ENCODE measurements at regions not wholly inside any gene's neighbourhood (a gene's known extent, or its start where the extent isn't known, plus 50 kb on each side); places are given as distances from the start of the nearest gene placed in this dataset.

DNA sequence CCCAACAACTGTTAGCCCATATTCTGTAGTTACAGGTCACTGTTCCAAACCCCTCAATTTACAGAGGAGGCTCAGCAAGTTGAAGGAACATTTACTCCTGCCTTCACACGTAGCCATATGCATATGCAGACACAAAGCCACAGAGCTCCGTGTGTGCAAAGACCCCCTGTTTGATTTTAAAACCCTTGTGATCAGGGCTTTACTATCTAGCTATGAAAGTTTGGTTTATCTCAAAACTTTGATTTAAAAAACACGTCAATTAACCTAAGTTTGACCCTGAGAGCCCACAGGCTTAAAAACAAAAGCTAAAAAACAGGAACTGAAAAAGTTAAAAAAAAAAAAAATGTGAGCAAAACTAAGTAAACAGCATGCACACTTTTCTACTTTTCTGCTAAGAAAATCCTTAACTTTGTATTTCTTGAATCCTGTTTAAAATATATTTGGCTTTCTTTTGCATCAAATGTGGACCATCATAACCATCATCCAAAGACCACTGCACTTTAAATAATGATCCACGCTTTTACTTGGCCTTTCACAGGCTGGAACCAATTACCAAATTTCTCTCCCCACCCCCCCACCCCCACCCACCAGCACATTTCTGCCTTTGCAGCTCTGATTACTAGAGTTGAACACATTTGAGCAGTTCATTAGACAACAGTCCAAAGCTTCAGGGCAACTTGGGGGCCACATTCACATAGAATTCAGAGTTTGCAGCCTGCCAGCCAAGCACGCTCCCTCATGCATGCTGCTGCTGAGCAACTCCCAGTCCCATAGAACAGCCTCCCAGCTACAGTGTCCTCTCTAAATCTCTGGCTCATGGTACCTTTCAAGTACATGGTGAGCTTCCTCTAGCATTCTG lies 128.8 kb upstream of the MAP3K1 start:
- H3K9me3 ChIP-seq (replicated peaks), result no peaks in the 10 kb centered on the region
- no peak overlapping the region for H3K27ac ChIP-seq
- DNase-seq (ENCODE audit: low read depth in 1 of 2, low spot score in 2 of 2), result no peak
- H3K4me3 ChIP-seq, result no peak overlapping the region
- H3K36me3 ChIP-seq, result no peaks in the 10 kb centered on the region
- H3K4me1 ChIP-seq (replicated peaks), result no peaks in the 10 kb centered on the region
- H3K27me3 ChIP-seq (replicated peaks), result no peaks in the 10 kb centered on the region

GRCh38 chr5:56685503-56686217 lies 129.7 kb upstream of the MAP3K1 start:
- no peaks in the 10 kb centered on the region for H3K36me3 ChIP-seq
- DNase-seq (ENCODE audit: low read depth in 1 of 2, low spot score in 2 of 2), result no peak
- no peak overlapping the region for H3K27ac ChIP-seq
- H3K4me1 ChIP-seq (replicated peaks), result no peaks in the 10 kb centered on the region
- H3K9me3 ChIP-seq (replicated peaks), result no peaks in the 10 kb centered on the region
- H3K4me3 ChIP-seq, result no peak overlapping the region
- H3K27me3 ChIP-seq (replicated peaks), result no peaks in the 10 kb centered on the region

DNA sequence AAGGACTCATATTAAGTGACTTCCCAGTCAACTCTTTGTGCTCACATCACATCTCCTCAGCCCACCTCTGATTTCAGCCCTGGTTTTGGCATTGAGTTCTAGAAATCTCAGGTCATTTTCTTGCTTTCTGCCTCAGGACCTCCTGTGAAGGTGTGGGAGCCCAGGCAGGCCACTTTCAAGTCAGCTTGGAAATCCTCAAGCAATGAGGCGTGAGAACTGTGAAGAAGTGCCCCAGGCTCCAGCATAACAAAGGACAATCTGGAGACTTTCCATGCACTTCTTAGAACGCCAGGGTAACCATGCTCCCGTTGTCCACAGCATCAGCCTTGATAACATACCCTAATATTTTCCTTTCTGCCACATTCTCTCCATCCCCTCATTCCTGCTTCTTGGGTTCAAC lies 131.2 kb upstream of the MAP3K1 start:
- no peak overlapping the region for H3K27ac ChIP-seq
- no peaks in the 10 kb centered on the region for H3K27me3 ChIP-seq (replicated peaks)
- H3K4me3 ChIP-seq, result no peak overlapping the region
- no peak for DNase-seq (ENCODE audit: low read depth in 1 of 2, low spot score in 2 of 2)
- no peaks in the 10 kb centered on the region for H3K36me3 ChIP-seq
- no peaks in the 10 kb centered on the region for H3K4me1 ChIP-seq (replicated peaks)
- no peaks in the 10 kb centered on the region for H3K9me3 ChIP-seq (replicated peaks)

- H3K4me3 ChIP-seq, result no peak overlapping the region
- DNase-seq (ENCODE audit: low read depth in 1 of 2, low spot score in 2 of 2), result no peak
- no peak overlapping the region for H3K27ac ChIP-seq
- no peaks in the 10 kb centered on the region for H3K36me3 ChIP-seq
- H3K4me1 ChIP-seq (replicated peaks), result no peaks in the 10 kb centered on the region
- no peaks in the 10 kb centered on the region for H3K9me3 ChIP-seq (replicated peaks)
- no peaks in the 10 kb centered on the region for H3K27me3 ChIP-seq (replicated peaks)
These were observed 131.6 kb upstream of the MAP3K1 start for GRCh38 chr5:56683733-56684132.

DNA sequence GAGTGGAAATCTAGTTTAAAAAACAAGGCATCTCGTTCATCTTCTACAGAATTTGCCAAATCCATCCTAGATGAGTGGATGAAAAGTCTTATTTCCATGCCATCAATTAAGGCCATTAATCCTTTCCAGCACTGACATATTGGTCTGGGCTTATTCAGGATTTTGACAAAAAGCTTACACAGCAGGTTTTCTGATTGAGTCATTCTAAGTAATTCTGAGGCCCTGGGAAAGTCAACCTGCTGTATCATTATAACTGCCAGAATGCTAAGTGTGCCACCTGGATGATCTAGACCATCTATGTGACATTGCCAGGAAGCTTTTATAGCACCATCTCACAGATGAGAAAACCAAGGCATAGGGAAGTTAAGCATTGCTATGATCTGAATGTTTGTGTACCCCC lies 132.1 kb upstream of the MAP3K1 start:
- no peak overlapping the region for H3K4me3 ChIP-seq
- H3K4me1 ChIP-seq (replicated peaks), result no peaks in the 10 kb centered on the region
- no peaks in the 10 kb centered on the region for H3K36me3 ChIP-seq
- no peaks in the 10 kb centered on the region for H3K27me3 ChIP-seq (replicated peaks)
- H3K9me3 ChIP-seq (replicated peaks), result no peaks in the 10 kb centered on the region
- no peak for DNase-seq (ENCODE audit: low read depth in 1 of 2, low spot score in 2 of 2)
- no peak overlapping the region for H3K27ac ChIP-seq

DNA sequence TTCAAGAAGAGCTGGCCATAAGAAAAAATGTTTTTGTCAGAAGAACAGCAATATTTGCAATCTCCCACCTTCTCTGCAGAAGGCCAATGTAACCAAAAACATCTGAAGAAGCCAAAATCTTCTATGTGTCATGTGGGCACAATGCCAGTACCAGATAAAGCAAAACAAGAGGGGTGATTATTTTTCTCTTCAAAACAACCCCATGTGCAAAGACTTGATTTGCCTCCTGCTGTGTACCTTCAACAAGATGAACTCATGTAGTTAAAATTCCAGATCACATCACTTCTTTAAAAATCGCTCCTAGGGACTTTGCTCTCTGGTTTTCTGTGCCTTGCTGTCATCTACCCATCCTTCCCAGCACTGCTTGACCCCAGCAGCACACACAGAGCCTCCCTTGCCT lies 134.0 kb upstream of the MAP3K1 start:
- Histone ChIP-seq H3K27me3 (replicated peaks) (no peaks in the 10 kb centered on the region), H3K4me1 (replicated peaks) (no peaks in the 10 kb centered on the region), H3K27ac (no peak overlapping the region), H3K4me3 (no peak overlapping the region), H3K36me3 (no peaks in the 10 kb centered on the region), H3K9me3 (replicated peaks) (no peaks in the 10 kb centered on the region)
- DNase-seq (ENCODE audit: low read depth in 1 of 2, low spot score in 2 of 2), result no peak

DNA sequence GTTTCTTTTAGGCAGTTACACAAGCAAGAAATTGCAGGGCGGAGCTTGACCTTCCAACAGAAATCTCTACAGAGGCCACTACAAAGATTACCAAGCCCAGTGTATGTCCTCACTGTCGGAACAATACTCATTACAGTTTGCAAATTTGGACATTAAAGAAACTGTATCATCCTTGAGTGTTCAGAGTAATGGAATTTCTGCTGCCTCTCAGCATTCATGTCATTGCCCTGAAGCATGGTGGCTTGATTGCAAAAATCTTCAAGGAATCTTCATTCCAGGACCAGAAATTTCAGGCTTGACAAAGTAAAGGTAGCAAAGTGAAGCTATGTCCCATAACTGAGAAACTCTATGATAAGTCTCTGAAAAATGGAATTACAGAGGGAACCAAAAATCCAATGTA lies 134.6 kb upstream of the MAP3K1 start:
- H3K27me3 ChIP-seq (replicated peaks), result no peaks in the 10 kb centered on the region
- H3K9me3 ChIP-seq (replicated peaks), result no peaks in the 10 kb centered on the region
- DNase-seq (ENCODE audit: low read depth in 1 of 2, low spot score in 2 of 2), result no peak
- H3K4me1 ChIP-seq (replicated peaks), result no peaks in the 10 kb centered on the region
- H3K36me3 ChIP-seq, result no peaks in the 10 kb centered on the region
- no peak overlapping the region for H3K27ac ChIP-seq
- no peak overlapping the region for H3K4me3 ChIP-seq

DNA sequence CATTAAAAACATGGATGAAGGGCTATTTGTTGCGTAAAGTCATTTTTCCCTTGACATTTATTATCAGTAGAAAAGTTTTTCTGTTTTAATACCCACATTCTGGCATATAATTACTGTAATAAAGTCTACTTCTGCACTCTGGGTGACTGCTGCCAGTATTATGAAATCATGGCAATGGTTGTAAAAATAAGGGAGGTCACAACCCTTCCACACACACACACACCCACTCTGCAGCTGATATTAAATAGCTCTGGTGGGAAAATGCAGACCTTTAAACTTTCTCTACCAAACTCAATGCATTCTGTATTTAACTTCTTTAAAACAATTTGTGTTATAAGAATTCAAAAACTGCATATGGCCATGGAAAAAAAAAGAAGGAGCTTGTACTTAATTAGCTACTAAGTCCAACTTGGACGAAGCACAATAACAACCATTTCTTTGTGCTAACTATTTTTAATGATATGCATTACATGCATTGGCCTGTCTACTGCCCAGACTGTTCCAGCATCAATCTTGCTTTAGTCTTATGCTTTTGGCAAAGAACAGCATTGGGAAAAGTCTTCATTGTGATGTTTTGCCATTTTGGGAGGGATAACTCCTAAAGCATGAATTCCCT lies 137.6 kb upstream of the MAP3K1 start:
- DNase-seq (ENCODE audit: low read depth in 1 of 2, low spot score in 2 of 2), result no peak
- Histone ChIP-seq H3K4me1 (replicated peaks) (no peaks in the 10 kb centered on the region), H3K27ac (no peak overlapping the region), H3K4me3 (no peak overlapping the region), H3K27me3 (replicated peaks) (no peaks in the 10 kb centered on the region), H3K9me3 (replicated peaks) (no peaks in the 10 kb centered on the region), H3K36me3 (no peaks in the 10 kb centered on the region)

DNA sequence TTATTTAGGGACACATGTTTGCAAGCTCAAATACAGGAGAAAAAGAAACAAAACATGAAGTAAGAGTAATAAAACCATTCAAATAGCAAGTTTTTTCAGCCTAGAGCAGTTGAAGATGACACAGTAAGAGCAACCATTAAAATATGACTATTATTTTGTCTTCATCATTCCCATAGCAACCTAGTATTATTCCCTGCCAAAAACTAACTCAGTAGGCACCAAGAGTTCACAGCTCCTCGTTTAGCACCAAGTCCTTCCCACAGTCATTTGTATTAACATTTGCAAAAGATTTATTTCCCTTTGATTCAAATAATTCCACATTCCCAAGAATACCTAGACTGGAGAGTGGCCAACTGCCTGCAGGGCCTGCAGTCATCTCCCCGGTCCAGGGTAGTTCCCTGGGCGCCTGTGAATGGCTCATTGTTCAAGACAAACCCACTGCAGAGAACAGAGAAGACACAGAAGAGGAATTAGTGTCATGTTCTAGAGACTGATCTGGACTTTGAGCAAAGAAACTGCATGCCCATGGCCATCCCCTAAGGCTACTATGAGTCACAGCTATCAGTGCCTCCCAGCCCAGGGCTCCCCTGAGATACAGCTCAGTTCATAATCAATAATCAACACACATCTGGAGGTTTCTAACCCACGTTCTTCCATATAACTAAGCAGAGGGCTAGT lies 139.1 kb upstream of the MAP3K1 start:
- no peak overlapping the region for H3K27ac ChIP-seq
- H3K9me3 ChIP-seq (replicated peaks), result no peaks in the 10 kb centered on the region
- no peaks in the 10 kb centered on the region for H3K36me3 ChIP-seq
- no peaks in the 10 kb centered on the region for H3K4me1 ChIP-seq (replicated peaks)
- H3K27me3 ChIP-seq (replicated peaks), result no peaks in the 10 kb centered on the region
- DNase-seq (ENCODE audit: low read depth in 1 of 2, low spot score in 2 of 2), result no peak
- no peak overlapping the region for H3K4me3 ChIP-seq

GRCh38 chr5:56674441-56674840 lies 140.9 kb upstream of the MAP3K1 start:
- Histone ChIP-seq H3K9me3 (replicated peaks) (no peaks in the 10 kb centered on the region), H3K27me3 (replicated peaks) (no peaks in the 10 kb centered on the region), H3K36me3 (no peaks in the 10 kb centered on the region), H3K4me3 (no peak overlapping the region), H3K4me1 (replicated peaks) (no peaks in the 10 kb centered on the region), H3K27ac (no peak overlapping the region)
- DNase-seq (ENCODE audit: low read depth in 1 of 2, low spot score in 2 of 2), result no peak

GRCh38 chr5:56673171-56673570 lies 142.2 kb upstream of the MAP3K1 start:
- no peak for DNase-seq (ENCODE audit: low read depth in 1 of 2, low spot score in 2 of 2)
- H3K27ac ChIP-seq, result no peak overlapping the region

GRCh38 chr5:56671571-56671970 lies 143.8 kb upstream of the MAP3K1 start:
- Histone ChIP-seq H3K36me3 (no peaks in the 10 kb centered on the region), H3K4me1 (replicated peaks) (no peaks in the 10 kb centered on the region), H3K27me3 (replicated peaks) (no peaks in the 10 kb centered on the region), H3K9me3 (replicated peaks) (0 out of 2 replicates have a peak, but pooled peaks cover 3% of the 10 kb centered on the region), H3K27ac (no peak overlapping the region), H3K4me3 (no peak overlapping the region)
- DNase-seq (ENCODE audit: low read depth in 1 of 2, low spot score in 2 of 2), result no peak

More at GRCh38 chr5:56673171-56673570, 142.2 kb upstream of the MAP3K1 start:
- Histone ChIP-seq H3K27me3 (replicated peaks) (no peaks in the 10 kb centered on the region), H3K4me1 (replicated peaks) (no peaks in the 10 kb centered on the region), H3K4me3 (no peak overlapping the region), H3K36me3 (no peaks in the 10 kb centered on the region), H3K9me3 (replicated peaks) (no peaks in the 10 kb centered on the region)

DNA sequence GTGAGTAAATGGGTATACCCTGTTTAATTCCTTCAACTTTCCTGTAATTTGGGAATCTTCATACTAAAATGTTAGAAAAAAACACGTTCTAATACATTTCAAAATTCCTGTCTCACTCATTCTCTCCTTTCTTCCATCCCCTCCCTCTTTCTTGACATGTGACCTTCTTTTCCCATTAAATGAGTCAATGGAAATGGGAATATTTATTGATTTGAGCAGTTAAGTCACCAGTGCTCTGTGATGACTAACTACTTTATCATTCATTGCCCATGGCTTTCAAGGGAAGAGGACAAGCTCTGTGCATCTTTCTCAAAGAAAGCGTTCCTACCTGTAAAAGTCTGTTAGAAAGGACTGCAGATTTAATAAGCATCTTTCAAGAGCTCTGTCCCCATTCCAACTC lies 144.4 kb upstream of the MAP3K1 start:
- no peak for DNase-seq (ENCODE audit: low read depth in 1 of 2, low spot score in 2 of 2)
- Histone ChIP-seq H3K36me3 (no peaks in the 10 kb centered on the region), H3K4me3 (no peak overlapping the region), H3K27ac (no peak overlapping the region), H3K4me1 (replicated peaks) (no peaks in the 10 kb centered on the region), H3K9me3 (replicated peaks) (0 out of 2 replicates have a peak, but pooled peaks cover 3% of the 10 kb centered on the region), H3K27me3 (replicated peaks) (no peaks in the 10 kb centered on the region)
